22Rv1 (cell line): ENCODE measurements at regions not wholly inside any gene's neighbourhood (a gene's known extent, or its start where the extent isn't known, plus 50 kb on each side); places are given as distances from the start of the nearest gene placed in this dataset.

ENCODE experiments used
- CTCF ChIP-seq: fragments of 450-650 bp; IDR thresholded peaks from 2 replicates; pipeline ENCODE4 v1.5.1; 2017; ENCODE audit warnings: mild to moderate bottlenecking
- ZFX ChIP-seq: fragments of 450-650 bp; IDR thresholded peaks from 2 replicates; pipeline ENCODE4 v1.6.1; 2017; ENCODE audit warnings: antibody characterized with exemption, borderline replicate concordance

- TF ChIP-seq CTCF (no peak), ZFX (no peak)
Measured at GRCh38 chr20:52895701-52896100, 76.5 kb upstream of the TSHZ2 start.
